SU-DHL-6 (cell line): ENCODE measurements at regions not wholly inside any gene's neighbourhood (a gene's known extent, or its start where the extent isn't known, plus 50 kb on each side); places are given as distances from the start of the nearest gene placed in this dataset.

Source experiments
- H2AFZ ChIP-seq: fragments of 200-600 bp; sonication (generic); 2 replicates; pipeline ENCODE4 v1.6.1; 2014; ENCODE audit warnings: low read depth, mild to moderate bottlenecking, moderate library complexity, mixed read lengths, antibody characterized with exemption, low read length; ENCODE audit not compliant: severe bottlenecking
- H3F3A ChIP-seq: fragments of 200-600 bp; shearing (Covaris generic); 2 replicates; pipeline ENCODE4 v1.6.0; 2016; ENCODE audit warnings: antibody characterized with exemption, mild to moderate bottlenecking; ENCODE audit not compliant: insufficient read depth
- H3K27ac ChIP-seq: fragments of 200-600 bp; sonication (generic); 2 replicates; pipeline ENCODE4 v1.5.1; 2016; ENCODE audit warnings: low read depth, mild to moderate bottlenecking, low read length, moderate library complexity, mixed read lengths
- H3K27me3 ChIP-seq: fragments of 200-600 bp; sonication (generic), shearing (Covaris generic); 2 replicates; pipeline ENCODE4 v1.6.0; 2014; ENCODE audit warnings: mild to moderate bottlenecking, low read length
- H3K36me3 ChIP-seq: fragments of 200-600 bp; sonication (generic); 2 replicates; pipeline ENCODE4 v1.6.1; 2014; ENCODE audit warnings: mild to moderate bottlenecking, low read length, mixed read lengths
- H3K4me2 ChIP-seq: fragments of 300-600, 200-600 bp; shearing (Covaris generic), sonication (generic); 2 replicates; pipeline ENCODE4 v1.6.0; 2014; ENCODE audit warnings: low read length, low read depth, mild to moderate bottlenecking; ENCODE audit not compliant: poor library complexity, severe bottlenecking
- H3K4me3 ChIP-seq: fragments of 200-600 bp; sonication (generic); 2 replicates; pipeline ENCODE4 v1.5.1; 2014; ENCODE audit warnings: antibody characterized with exemption, low read length, mild to moderate bottlenecking, mixed read lengths; ENCODE audit not compliant: insufficient read depth, poor library complexity, severe bottlenecking
- H3K79me2 ChIP-seq: fragments of 200-600 bp; sonication (generic); 2 replicates; pipeline ENCODE4 v1.6.1; 2014; ENCODE audit warnings: mild to moderate bottlenecking, low read length, moderate library complexity; ENCODE audit not compliant: insufficient read depth
- H3K9ac ChIP-seq: fragments of 200-600 bp; sonication (generic); 2 replicates; pipeline ENCODE4 v1.7.0; 2014; ENCODE audit warnings: mild to moderate bottlenecking, low read length
- H3K9me2 ChIP-seq: fragments of 200-600 bp; sonication (generic); replicated peaks from 2 replicates; pipeline ENCODE4 v1.6.1; 2014; ENCODE audit warnings: low read length; ENCODE audit not compliant: insufficient read depth
- H3K9me3 ChIP-seq: fragments of 200-600 bp; sonication (generic); 2 replicates; pipeline ENCODE4 v1.6.1; 2014; ENCODE audit warnings: low read length, mixed read lengths; ENCODE audit not compliant: insufficient read depth
- H4K20me1 ChIP-seq: fragments of 200-600 bp; sonication (generic); 2 replicates; pipeline ENCODE4 v1.6.1; 2014; ENCODE audit warnings: low read depth, mild to moderate bottlenecking, antibody characterized with exemption, low read length, moderate library complexity, mixed read lengths
- EZH2phosphoT487 ChIP-seq: fragments of 200-600 bp; sonication (generic), shearing (Covaris generic); conservative IDR thresholded peaks from 2 replicates; pipeline ENCODE4 v1.6.1; 2018; ENCODE audit warnings: mild to moderate bottlenecking, antibody characterized with exemption, low read length, moderate library complexity, mixed read lengths
- TF ChIP-seq, protein P1 (sequence below): fragments of 200-600 bp; sonication (generic); IDR thresholded peaks from one replicate; pipeline ENCODE4 v1.5.1; 2017; ENCODE audit warnings: antibody characterized with exemption, mild to moderate bottlenecking, low read length, moderate library complexity; ENCODE audit not compliant: insufficient read depth, poor library complexity, severe bottlenecking

DNA sequence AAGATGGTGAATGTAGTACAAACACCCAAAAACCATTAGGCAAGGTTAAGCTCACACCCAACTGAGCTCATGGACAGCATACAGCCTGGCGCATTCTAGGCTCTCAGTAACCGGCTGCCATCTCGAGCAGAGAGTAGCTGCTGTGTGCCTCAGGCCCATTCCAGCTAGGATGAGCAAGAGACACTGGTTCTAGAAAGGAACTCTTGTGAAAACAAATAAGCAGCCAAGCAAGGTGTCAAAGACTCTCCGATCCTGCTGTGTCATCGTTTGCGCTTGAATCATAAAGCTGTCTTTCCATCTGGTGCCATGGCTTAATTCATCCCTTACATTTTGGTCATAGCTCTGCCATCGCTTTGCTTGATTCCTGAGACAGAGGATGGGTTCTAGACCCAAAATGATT lies 135.4 kb upstream of the MSX2 start:
- Histone ChIP-seq H3K36me3 (no peaks in the 10 kb centered on the region), H3K9me3 (no peaks in the 10 kb centered on the region), H3K4me3 (no peak overlapping the region), H4K20me1 (no peaks in the 10 kb centered on the region), H3K4me2 (no peak overlapping the region), H3F3A (no peaks in the 10 kb centered on the region), H3K27me3 (no peaks in the 10 kb centered on the region), H3K79me2 (no peaks in the 10 kb centered on the region), H3K27ac (no peak overlapping the region), H3K9me2 (no peaks in the 10 kb centered on the region), H3K9ac (no peak overlapping the region), H2AFZ (no peak overlapping the region)
- TF ChIP-seq EZH2phosphoT487, result no peak
- TF ChIP-seq, protein P1, sequence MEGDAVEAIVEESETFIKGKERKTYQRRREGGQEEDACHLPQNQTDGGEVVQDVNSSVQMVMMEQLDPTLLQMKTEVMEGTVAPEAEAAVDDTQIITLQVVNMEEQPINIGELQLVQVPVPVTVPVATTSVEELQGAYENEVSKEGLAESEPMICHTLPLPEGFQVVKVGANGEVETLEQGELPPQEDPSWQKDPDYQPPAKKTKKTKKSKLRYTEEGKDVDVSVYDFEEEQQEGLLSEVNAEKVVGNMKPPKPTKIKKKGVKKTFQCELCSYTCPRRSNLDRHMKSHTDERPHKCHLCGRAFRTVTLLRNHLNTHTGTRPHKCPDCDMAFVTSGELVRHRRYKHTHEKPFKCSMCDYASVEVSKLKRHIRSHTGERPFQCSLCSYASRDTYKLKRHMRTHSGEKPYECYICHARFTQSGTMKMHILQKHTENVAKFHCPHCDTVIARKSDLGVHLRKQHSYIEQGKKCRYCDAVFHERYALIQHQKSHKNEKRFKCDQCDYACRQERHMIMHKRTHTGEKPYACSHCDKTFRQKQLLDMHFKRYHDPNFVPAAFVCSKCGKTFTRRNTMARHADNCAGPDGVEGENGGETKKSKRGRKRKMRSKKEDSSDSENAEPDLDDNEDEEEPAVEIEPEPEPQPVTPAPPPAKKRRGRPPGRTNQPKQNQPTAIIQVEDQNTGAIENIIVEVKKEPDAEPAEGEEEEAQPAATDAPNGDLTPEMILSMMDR, result no peak

DNA sequence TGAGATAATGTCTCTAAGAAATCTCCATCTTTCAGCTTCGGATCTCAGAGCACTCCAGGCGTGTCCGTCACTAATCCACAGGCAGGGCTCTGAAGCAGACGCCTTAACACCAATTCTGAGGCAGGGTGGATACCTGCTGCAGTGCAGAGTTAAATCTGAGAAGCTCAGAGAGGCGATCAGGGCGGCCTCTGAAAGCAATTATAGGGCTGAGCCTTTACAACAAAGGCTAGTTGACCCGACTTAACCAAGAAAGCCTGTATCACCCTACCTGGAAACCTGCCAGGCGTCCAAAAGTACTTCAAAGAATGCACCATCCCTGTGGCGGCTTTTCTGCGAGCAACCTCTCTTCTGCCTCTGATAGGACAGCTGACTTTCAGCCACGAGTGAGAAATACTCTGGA lies 134.8 kb upstream of the MSX2 start:
- no peak overlapping the region for H3K4me2 ChIP-seq
- H3K27me3 ChIP-seq, result no peaks in the 10 kb centered on the region
- H3K9me2 ChIP-seq, result no peaks in the 10 kb centered on the region
- TF ChIP-seq EZH2phosphoT487, result no peak
- TF ChIP-seq, protein P1, result no peak
- H3K4me3 ChIP-seq, result no peak overlapping the region
- H3K36me3 ChIP-seq, result no peaks in the 10 kb centered on the region
- H2AFZ ChIP-seq, result no peak overlapping the region
- no peaks in the 10 kb centered on the region for H3F3A ChIP-seq
- H4K20me1 ChIP-seq, result no peaks in the 10 kb centered on the region
- no peaks in the 10 kb centered on the region for H3K79me2 ChIP-seq
- no peaks in the 10 kb centered on the region for H3K9me3 ChIP-seq
- no peak overlapping the region for H3K9ac ChIP-seq
- H3K27ac ChIP-seq, result no peak overlapping the region

DNA sequence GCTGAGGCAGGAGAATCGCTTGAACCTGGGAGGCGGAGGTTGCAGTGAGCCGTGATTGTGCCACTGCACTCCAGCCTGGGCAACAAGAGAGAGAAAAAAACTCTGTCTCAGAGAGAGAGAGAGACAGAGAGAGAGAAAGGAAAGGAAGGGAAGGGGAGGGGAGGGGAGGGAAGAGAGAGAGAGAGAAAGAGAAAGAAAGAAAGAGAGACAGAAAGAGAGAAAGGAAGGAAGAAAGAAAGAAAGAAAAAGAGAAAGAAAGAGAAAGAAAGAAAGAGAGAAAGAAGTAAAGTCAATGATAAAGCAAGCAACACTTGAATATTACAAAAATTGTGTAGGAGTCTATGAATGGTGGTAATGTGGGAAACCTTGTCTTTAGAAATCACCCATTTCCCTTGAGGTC lies 133.6 kb upstream of the MSX2 start:
- Histone ChIP-seq H3K4me2 (no peak overlapping the region), H4K20me1 (no peaks in the 10 kb centered on the region), H3K36me3 (no peaks in the 10 kb centered on the region), H3K9me3 (no peaks in the 10 kb centered on the region), H3K9ac (no peak overlapping the region), H2AFZ (no peak overlapping the region), H3K9me2 (no peaks in the 10 kb centered on the region), H3K27ac (no peak overlapping the region), H3K79me2 (no peaks in the 10 kb centered on the region), H3K27me3 (no peaks in the 10 kb centered on the region), H3K4me3 (no peak overlapping the region), H3F3A (no peaks in the 10 kb centered on the region)
- TF ChIP-seq, protein P1, result no peak
- no peak for TF ChIP-seq EZH2phosphoT487
